ENCODE measurements at regions not wholly inside any gene's neighbourhood (a gene's known extent, or its start where the extent isn't known, plus 50 kb on each side); places are given as distances from the start of the nearest gene placed in this dataset.

DNA sequence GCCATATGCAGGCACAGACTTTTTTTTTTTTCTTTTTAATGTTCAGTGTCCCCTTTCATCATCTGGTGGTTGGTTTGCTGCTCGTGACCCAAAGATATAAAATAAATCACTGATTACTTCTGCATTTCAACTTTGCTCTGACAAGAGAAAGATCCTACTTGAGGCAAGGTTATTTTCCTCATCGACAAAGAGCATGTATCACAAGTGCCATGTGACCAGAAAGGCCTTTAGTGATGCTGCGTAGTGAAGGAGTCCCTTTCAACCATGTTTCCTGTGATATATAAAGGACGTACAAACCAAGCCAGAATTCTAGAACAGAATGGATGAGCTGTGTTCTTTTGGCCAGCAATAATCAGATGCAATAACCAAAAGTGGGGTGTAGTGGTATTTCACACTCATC is 323.4 kb upstream of the PSMD7 start:
- Histone ChIP-seq H2BK5ac (ENCODE audit: low read depth, low read length) (no peak overlapping the region), H3K56ac (replicated peaks; ENCODE audit: insufficient read length, low read depth, low read length) (no peak overlapping the region), H3K79me2 (ENCODE audit: control insufficient read depth in 1 of 2, insufficient read depth in 2 of 2, low read length in 2 of 2) (no peaks in the 10 kb centered on the region), H3K9me3 (ENCODE audit: insufficient read depth in 2 of 2, low read depth in 1 of 2, low read length in 1 of 2) (no peaks in the 10 kb centered on the region; a peak in 1 of 4 replicates), H3K27me3 (replicated peaks in 1 of 4; ENCODE audit: control insufficient read depth in 3 of 4, extremely low read depth in 1 of 4, insufficient read depth in 3 of 4, low read length in 3 of 4) (no peaks in the 10 kb centered on the region), H2AFZ (ENCODE audit: low read length) (peak overlapping the region; percentile 45; the same call in 1 of the 2 replicates), H2AK5ac (ENCODE audit: low read depth, low read length) (no peak overlapping the region), H2BK120ac (replicated peaks; ENCODE audit: low read depth, low read length) (no peak overlapping the region), H3K4me3 (ENCODE audit: extremely low read depth in 1 of 4, insufficient read depth in 2 of 4, low read depth in 3 of 4, low read length in 4 of 4) (no peak overlapping the region), H3K36me3 (ENCODE audit: control insufficient read depth in 2 of 4, insufficient read depth in 4 of 4, low read length in 3 of 4) (no peaks in the 10 kb centered on the region), H2BK20ac (ENCODE audit: low read length) (no peak overlapping the region), H3K23ac (ENCODE audit: insufficient read length) (no peak overlapping the region), H4K91ac (replicated peaks; ENCODE audit: insufficient read length, low read length) (no peak overlapping the region), H3K4me2 (ENCODE audit: insufficient read depth in 1 of 2, low read depth in 2 of 2, low read length in 2 of 2) (no peak overlapping the region), H3K18ac (ENCODE audit: extremely low read depth, low read length) (no peak overlapping the region), H3K79me1 (ENCODE audit: low read depth, low read length) (no peaks in the 10 kb centered on the region), H3K4me1 (replicated peaks in 1 of 4; ENCODE audit: control insufficient read depth in 3 of 4, insufficient read depth in 4 of 4, low read length in 3 of 4) (peaks cover 0 to 4% (median 0%) of the 10 kb centered on the region in 4 experiments; a peak in 1 of 7 replicates), H3K14ac (ENCODE audit: insufficient read length) (no peak overlapping the region), H4K5ac (ENCODE audit: insufficient read length, low read depth, low read length) (no peak overlapping the region), H3K27ac (ENCODE audit: low read depth, low read length) (no peak overlapping the region), H3K9ac (replicated peaks in 1 of 4; ENCODE audit: extremely low read depth in 1 of 4, low read depth in 3 of 4, low read length in 3 of 4) (no peak overlapping the region), H2BK15ac (ENCODE audit: low read length) (no peak overlapping the region), H4K8ac (ENCODE audit: extremely low read depth, insufficient read depth, low read length) (no peak overlapping the region), H4K20me1 (replicated peaks in 1 of 2; ENCODE audit: control insufficient read depth in 1 of 2, insufficient read depth in 2 of 2, low read length in 2 of 2) (no peaks in the 10 kb centered on the region), H2BK12ac (ENCODE audit: low read depth, low read length) (no peak overlapping the region), H3K23me2 (ENCODE audit: low read depth, low read length) (no peaks in the 10 kb centered on the region), H3K4ac (replicated peaks; ENCODE audit: insufficient read length, low read depth, low read length) (no peak overlapping the region)
- POLR2A ChIA-PET (ENCODE audit: partially characterized antibody): interaction anchor here (0.5 kb wide), 1 partner anchor 20 kb away, joined by 3 read pairs; no protein-coding TSS in a partner anchor
- WGBS, 2 experiments (ENCODE audit: extremely low coverage in 1 of 2, insufficient coverage in 1 of 2, insufficient read length in 1 of 2, insufficient replicate concordance in 2 of 2, low coverage in 1 of 2, low lambda C conversion rate in 2 of 2, missing lambda C conversion rate in 1 of 2): 90% methylated on average over 4 of the region's 4 CpGs; no CpG with 5 or more reads in 1 of the 2 experiments
- TF ChIP-seq CTBP2 (IDR thresholded peaks at IDR 0.05; ENCODE audit: borderline replicate concordance, insufficient read depth, insufficient read length, low read length): no peak
- no peak for TF ChIP-seq FOSL1 (IDR thresholded peaks at IDR 0.05; ENCODE audit: insufficient read depth, low read depth, low read length)
- TF ChIP-seq BACH1 (IDR thresholded peaks at IDR 0.05; ENCODE audit: low read length): no peak
- TF ChIP-seq BRCA1 (IDR thresholded peaks at IDR 0.05; ENCODE audit: low read depth, low read length): no peak
- no peak for TF ChIP-seq CBX8 (IDR thresholded peaks at IDR 0.05; ENCODE audit: borderline replicate concordance, low read depth, low read length)
- no peak for TF ChIP-seq ASH2L (IDR thresholded peaks at IDR 0.05; ENCODE audit: low read length)
- no peak for TF ChIP-seq EZH2 (IDR thresholded peaks at IDR 0.05; ENCODE audit: low read depth, low read length, severe bottlenecking)
- no peak for TF ChIP-seq PHF8 (conservative IDR thresholded peaks at IDR 0.05; ENCODE audit: low read depth, low read length)
- TF ChIP-seq YY1 (IDR thresholded peaks at IDR 0.05; ENCODE audit: low read depth, low read length): no peak
- TF ChIP-seq SP1 (IDR thresholded peaks at IDR 0.05; ENCODE audit: low read depth, low read length): no peak
- no peak for TF ChIP-seq RFX5 (IDR thresholded peaks at IDR 0.05; ENCODE audit: borderline replicate concordance, low read depth, low read length)
- TF ChIP-seq CREB1 (IDR thresholded peaks at IDR 0.05): no peak
- no peak for TF ChIP-seq ZNF274 (IDR thresholded peaks at IDR 0.05; ENCODE audit: borderline replicate concordance, extremely low read depth, low read length)
- no peak for TF ChIP-seq NRF1 (IDR thresholded peaks at IDR 0.05; ENCODE audit: low read depth, low read length)
- TF ChIP-seq RNF2 (IDR thresholded peaks at IDR 0.05; ENCODE audit: borderline replicate concordance, low read depth, low read length, missing control alignments, poor library complexity, severe bottlenecking): no peak
- no peak for DNase-seq (ENCODE audit: low read depth in 1 of 2, low spot score in 2 of 2)
- FAIRE-seq: no peak
- CTCF ChIA-PET (ENCODE audit: partially characterized antibody): interaction anchor here (2.0 to 3.1 kb wide), 2 partner anchors 18 to 62 kb away, joined by 7 to 12 read pairs; no protein-coding TSS in a partner anchor

Measured in H1 (cell line).